HepG2 (cell line): ENCODE measurements at regions not wholly inside any gene's neighbourhood (a gene's known extent, or its start where the extent isn't known, plus 50 kb on each side); places are given as distances from the start of the nearest gene placed in this dataset.

Experiments
- ATAC-seq: fragments of 200-7000 bp; cut with Tn5 transposase; 3 replicates; pipeline ENCODE4 v1.9.1; 2020; ENCODE audit warnings: mild to moderate bottlenecking, moderate library complexity
- BruUV-seq: library from RNA; stranded (reverse); fragments of 400-500 nt; replicated peaks from 2 replicates; lab custom pipeline; 2021; lab: Mats Ljungman, UMichigan
- CTCF ChIA-PET: fragments of 300-600 bp; formaldehyde crosslinking; extraction: SDS; loops from one replicate; lab custom pipeline; 2021; ENCODE audit warnings: low total read pairs, inconsistent platforms, low intra/inter-chr PET ratio; lab: Yijun Ruan, JAX
- POLR2A ChIA-PET: fragments of 350-600 bp; sonication (Branson Sonifier 250); formaldehyde crosslinking; loops from one replicate; lab custom pipeline; 2020; ENCODE audit warnings: antibody characterized with exemption, inconsistent platforms; lab: Yijun Ruan, JAX
- DNase-seq: peaks from one replicate; pipeline ENCODE4 v3.0.0-alpha.2; 2015; ENCODE audit warnings: low spot score
- FAIRE-seq: peaks from 3 replicates; lab custom pipeline; 2011; peaks lifted over from hg19 to GRCh38; lab: Jason Lieb, UNC
- H2AFZ ChIP-seq: one replicate; pipeline ENCODE4 v1.6.1; 2011; ENCODE audit warnings: low read length, inconsistent platforms
- H3K27ac ChIP-seq: fragments of 300-600 bp; 3 replicates; pipeline ENCODE4 v1.8.0; 2011; ENCODE audit warnings: mixed run types, mild to moderate bottlenecking, mixed read lengths, low read length, inconsistent platforms; ENCODE audit not compliant: insufficient read depth; ENCODE audit errors: extremely low read length
- H3K27me3 ChIP-seq, 2 experiments: fragments of 200-600 bp in 1 of 2; 2 replicates in 1 of 2; 3 replicates in 1 of 2; pipeline versions ENCODE4 v1.6.0 to v1.8.0; 2011; ENCODE audit warnings: low read length in 2 of 2, mild to moderate bottlenecking in 2 of 2, moderate library complexity in 2 of 2, inconsistent platforms in 1 of 2; ENCODE audit not compliant: insufficient read depth in 2 of 2, control insufficient read depth in 1 of 2
- H3K36me3 ChIP-seq, 2 experiments: fragments of 200-600 bp in 1 of 2; replicated peaks in 1 of 2; 2 replicates in 1 of 2; 3 replicates in 1 of 2; pipeline versions ENCODE4 v1.5.1 to v1.8.0; 2011; ENCODE audit warnings: low read length in 2 of 2, inconsistent platforms in 1 of 2; ENCODE audit not compliant: insufficient read depth in 2 of 2, control insufficient read depth in 1 of 2
- H3K4me1 ChIP-seq: 2 replicates; pipeline ENCODE4 v1.5.1; 2012; ENCODE audit warnings: low read length, inconsistent platforms; ENCODE audit not compliant: insufficient read depth
- H3K4me2 ChIP-seq: 2 replicates; pipeline ENCODE4 v1.6.0; 2011; ENCODE audit warnings: low read depth, low read length, inconsistent platforms
- H3K4me3 ChIP-seq, 3 experiments: fragments of 200-600 bp in 1 of 3; sonication (generic), shearing (Covaris generic) in 1 of 3; replicated peaks in 1 of 3; 2 replicates each; pipeline ENCODE4 v1.5.1; 2011 to 2016; ENCODE audit warnings: low read length in 3 of 3, inconsistent platforms in 2 of 3, low read depth in 2 of 3, mild to moderate bottlenecking in 2 of 3, control low read depth in 1 of 3, mixed read lengths in 1 of 3; ENCODE audit not compliant: insufficient read depth in 1 of 3
- H3K79me2 ChIP-seq: one replicate; pipeline ENCODE4 v1.6.1; 2011; ENCODE audit warnings: low read length, inconsistent platforms; ENCODE audit not compliant: insufficient read depth
- H3K9ac ChIP-seq: 2 replicates; pipeline ENCODE4 v1.6.0; 2011; ENCODE audit warnings: mild to moderate bottlenecking, low read depth, low read length, inconsistent platforms; ENCODE audit not compliant: insufficient read depth
- H3K9me3 ChIP-seq: 2 replicates; pipeline ENCODE4 v1.5.1; 2012; ENCODE audit warnings: mild to moderate bottlenecking, low read length
- H4K20me1 ChIP-seq: 2 replicates; pipeline ENCODE4 v1.6.0; 2011; ENCODE audit warnings: inconsistent platforms, mild to moderate bottlenecking, low read length, moderate library complexity; ENCODE audit not compliant: insufficient read depth
- ASH2L ChIP-seq: fragments of 300-600, 200-600 bp; sonication (generic); IDR thresholded peaks from 2 replicates; pipeline ENCODE4 v1.7.0; 2017; ENCODE audit warnings: low read depth, mild to moderate bottlenecking, moderate library complexity, mixed read lengths, low read length; ENCODE audit not compliant: insufficient read length
- CHD2 ChIP-seq: IDR thresholded peaks from 2 replicates; pipeline ENCODE4 v1.6.1; 2011; ENCODE audit warnings: low read depth, low read length, improper control_type of control experiment
- KLF9 ChIP-seq: IDR thresholded peaks from 2 replicates; pipeline ENCODE4 v1.6.1; 2016; ENCODE audit warnings: low read depth
- MBD4 ChIP-seq: IDR thresholded peaks from 2 replicates; pipeline ENCODE4 v1.6.1; 2012; ENCODE audit warnings: low read length, inconsistent platforms, borderline replicate concordance
- RFX5 ChIP-seq: IDR thresholded peaks from 2 replicates; pipeline ENCODE4 v1.6.1; 2011; ENCODE audit warnings: low read depth, low read length, improper control_type of control experiment
- ZKSCAN1 ChIP-seq: fragments of 150-350 bp; IDR thresholded peaks from 2 replicates; pipeline ENCODE4 v1.6.1; 2014; ENCODE audit warnings: low read length
- ZMYM2 ChIP-seq: sonication (generic); formaldehyde crosslinking; IDR thresholded peaks from 2 replicates; pipeline ENCODE4 v1.8.0; 2022; ENCODE audit warnings: mild to moderate bottlenecking, missing genetic modification reagents
- ZNF143 ChIP-seq: sonication (generic); formaldehyde crosslinking; IDR thresholded peaks from 2 replicates; pipeline ENCODE4 v1.4.0; 2020; ENCODE audit warnings: missing genetic modification reagents
- ZNF251 ChIP-seq: sonication (generic); formaldehyde crosslinking; IDR thresholded peaks from 2 replicates; pipeline ENCODE4 v1.9.0; 2021; ENCODE audit warnings: mild to moderate bottlenecking, missing genetic modification reagents
- ZNF383 ChIP-seq: sonication (generic); formaldehyde crosslinking; IDR thresholded peaks from 2 replicates; pipeline ENCODE4 v1.4.0; 2020; ENCODE audit warnings: missing genetic modification reagents, mild to moderate bottlenecking, borderline replicate concordance
- ZNF549 ChIP-seq: sonication (generic); formaldehyde crosslinking; IDR thresholded peaks from 2 replicates; pipeline ENCODE4 v1.5.0; 2020; ENCODE audit warnings: missing genetic modification reagents
- ZNF792 ChIP-seq: IDR thresholded peaks from 2 replicates; pipeline ENCODE4 v1.6.1; 2016
- ZSCAN21 ChIP-seq: sonication (generic); formaldehyde crosslinking; IDR thresholded peaks from 2 replicates; pipeline ENCODE4 v1.8.0; 2022; ENCODE audit warnings: mild to moderate bottlenecking, missing genetic modification reagents, moderate library complexity, borderline replicate concordance
- WGBS: methylation state at CpG from one replicate; pipeline ENCODE4 v1.1.6; 2017; ENCODE audit warnings: low lambda C conversion rate; 5-methylcytosine and 5-hydroxymethylcytosine counted together
- in situ Hi-C: cut with HindIII; loops from 2 replicates; pipeline ENCODE4 v1.10.0; 2017; ENCODE audit warnings: low pct_unique_long_range_greater_than_20kb; ENCODE audit not compliant: extremely low pct_ligation_motif_present
- intact Hi-C: fragments of 100-400 bp; cut with micrococcal nuclease; formaldehyde crosslinking; loops from one replicate; pipeline ENCODE4 v1.10.0; 2022; ENCODE audit not compliant: unreplicated experiment
- TF ChIP-seq, protein P1 (sequence below): IDR thresholded peaks from 2 replicates; pipeline ENCODE4 v1.6.1; 2018; ENCODE audit warnings: missing genetic modification reagents, mild to moderate bottlenecking, missing compliant biosample characterization
- TF ChIP-seq, protein P2 (sequence below): sonication (generic); formaldehyde crosslinking; conservative IDR thresholded peaks from 2 replicates; pipeline ENCODE4 v1.4.0; 2020; ENCODE audit warnings: missing genetic modification reagents
- TF ChIP-seq, protein P3 (sequence below): sonication (generic); formaldehyde crosslinking; IDR thresholded peaks from 2 replicates; pipeline ENCODE4 v1.8.0; 2023; ENCODE audit warnings: mild to moderate bottlenecking, missing genetic modification reagents
- TF ChIP-seq, protein P4 (sequence below): sonication (generic); formaldehyde crosslinking; IDR thresholded peaks from 2 replicates; pipeline ENCODE4 v1.4.0; 2020; ENCODE audit warnings: missing genetic modification reagents
- TF ChIP-seq, protein P5 (sequence below): sonication (generic); formaldehyde crosslinking; IDR thresholded peaks from 2 replicates; pipeline ENCODE4 v1.4.0; 2020; ENCODE audit warnings: missing genetic modification reagents

DNA sequence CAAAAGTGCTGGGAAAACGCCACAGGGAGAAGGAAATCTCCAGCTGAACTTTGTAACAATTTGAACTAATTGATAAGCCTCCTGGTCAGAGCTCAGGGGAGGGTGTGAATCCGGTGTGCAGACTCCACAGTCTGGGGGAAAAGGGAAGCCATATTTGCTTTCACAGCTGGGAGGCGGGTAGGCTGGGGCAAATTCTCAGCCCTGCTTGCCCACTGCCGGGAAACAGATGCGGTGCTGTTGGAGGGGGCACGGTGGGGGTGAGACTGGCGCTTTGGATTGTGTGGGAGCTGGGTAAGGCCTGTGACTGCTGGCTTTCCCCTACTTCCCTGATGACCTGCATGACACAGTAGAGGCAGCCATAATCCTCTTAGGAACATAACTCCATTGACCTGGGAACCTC lies 134.8 kb downstream of the ADCYAP1 start:
- H2AFZ ChIP-seq, result no peak overlapping the region
- ChIA-PET CTCF (no interaction called here), POLR2A (no interaction called here)
- DNase-seq, result no peak
- no peaks in the 10 kb centered on the region for H3K79me2 ChIP-seq
- no peak for ATAC-seq
- no peaks in the 10 kb centered on the region for H3K36me3 ChIP-seq
- FAIRE-seq, result no peak
- no peak overlapping the region for H3K27ac ChIP-seq
- no peak overlapping the region for H3K4me3 ChIP-seq
- in situ Hi-C loops (no loop called here), intact Hi-C loops (no loop called here)
- H3K9ac ChIP-seq, result no peak overlapping the region
- no peak for TF ChIP-seq CHD2
- no peak for TF ChIP-seq ASH2L
- no peak for TF ChIP-seq KLF9 (CRISPR knock-in tag)
- TF ChIP-seq, protein P1, sequence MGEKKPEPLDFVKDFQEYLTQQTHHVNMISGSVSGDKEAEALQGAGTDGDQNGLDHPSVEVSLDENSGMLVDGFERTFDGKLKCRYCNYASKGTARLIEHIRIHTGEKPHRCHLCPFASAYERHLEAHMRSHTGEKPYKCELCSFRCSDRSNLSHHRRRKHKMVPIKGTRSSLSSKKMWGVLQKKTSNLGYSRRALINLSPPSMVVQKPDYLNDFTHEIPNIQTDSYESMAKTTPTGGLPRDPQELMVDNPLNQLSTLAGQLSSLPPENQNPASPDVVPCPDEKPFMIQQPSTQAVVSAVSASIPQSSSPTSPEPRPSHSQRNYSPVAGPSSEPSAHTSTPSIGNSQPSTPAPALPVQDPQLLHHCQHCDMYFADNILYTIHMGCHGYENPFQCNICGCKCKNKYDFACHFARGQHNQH (CRISPR knock-in tag), result no peak
- TF ChIP-seq ZNF143 (CRISPR knock-in tag), result no peak
- no peak for TF ChIP-seq ZNF792
- TF ChIP-seq ZKSCAN1, result no peak
- TF ChIP-seq, protein P2, sequence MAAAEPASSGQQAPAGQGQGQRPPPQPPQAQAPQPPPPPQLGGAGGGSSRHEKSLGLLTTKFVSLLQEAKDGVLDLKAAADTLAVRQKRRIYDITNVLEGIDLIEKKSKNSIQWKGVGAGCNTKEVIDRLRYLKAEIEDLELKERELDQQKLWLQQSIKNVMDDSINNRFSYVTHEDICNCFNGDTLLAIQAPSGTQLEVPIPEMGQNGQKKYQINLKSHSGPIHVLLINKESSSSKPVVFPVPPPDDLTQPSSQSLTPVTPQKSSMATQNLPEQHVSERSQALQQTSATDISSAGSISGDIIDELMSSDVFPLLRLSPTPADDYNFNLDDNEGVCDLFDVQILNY (CRISPR knock-in tag), result no peak
- no peak for TF ChIP-seq ZNF549 (CRISPR knock-in tag)
- TF ChIP-seq ZNF383 (CRISPR knock-in tag), result no peak
- no peak for TF ChIP-seq ZMYM2
- no peak for TF ChIP-seq MBD4
- TF ChIP-seq, protein P3, sequence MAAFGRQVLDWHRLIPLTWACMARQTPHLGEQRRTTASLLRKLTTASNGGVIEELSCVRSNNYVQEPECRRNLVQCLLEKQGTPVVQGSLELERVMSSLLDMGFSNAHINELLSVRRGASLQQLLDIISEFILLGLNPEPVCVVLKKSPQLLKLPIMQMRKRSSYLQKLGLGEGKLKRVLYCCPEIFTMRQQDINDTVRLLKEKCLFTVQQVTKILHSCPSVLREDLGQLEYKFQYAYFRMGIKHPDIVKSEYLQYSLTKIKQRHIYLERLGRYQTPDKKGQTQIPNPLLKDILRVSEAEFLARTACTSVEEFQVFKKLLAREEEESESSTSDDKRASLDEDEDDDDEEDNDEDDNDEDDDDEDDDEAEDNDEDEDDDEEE (CRISPR knock-in tag), result no peak
- TF ChIP-seq, protein P4, sequence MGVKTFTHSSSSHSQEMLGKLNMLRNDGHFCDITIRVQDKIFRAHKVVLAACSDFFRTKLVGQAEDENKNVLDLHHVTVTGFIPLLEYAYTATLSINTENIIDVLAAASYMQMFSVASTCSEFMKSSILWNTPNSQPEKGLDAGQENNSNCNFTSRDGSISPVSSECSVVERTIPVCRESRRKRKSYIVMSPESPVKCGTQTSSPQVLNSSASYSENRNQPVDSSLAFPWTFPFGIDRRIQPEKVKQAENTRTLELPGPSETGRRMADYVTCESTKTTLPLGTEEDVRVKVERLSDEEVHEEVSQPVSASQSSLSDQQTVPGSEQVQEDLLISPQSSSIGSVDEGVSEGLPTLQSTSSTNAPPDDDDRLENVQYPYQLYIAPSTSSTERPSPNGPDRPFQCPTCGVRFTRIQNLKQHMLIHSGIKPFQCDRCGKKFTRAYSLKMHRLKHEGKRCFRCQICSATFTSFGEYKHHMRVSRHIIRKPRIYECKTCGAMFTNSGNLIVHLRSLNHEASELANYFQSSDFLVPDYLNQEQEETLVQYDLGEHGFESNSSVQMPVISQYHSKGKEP (CRISPR knock-in tag), result no peak
- TF ChIP-seq RFX5, result no peak
- no peak for TF ChIP-seq ZNF251 (CRISPR knock-in tag)
- no peak for TF ChIP-seq ZSCAN21 (CRISPR knock-in tag)
- TF ChIP-seq, protein P5, sequence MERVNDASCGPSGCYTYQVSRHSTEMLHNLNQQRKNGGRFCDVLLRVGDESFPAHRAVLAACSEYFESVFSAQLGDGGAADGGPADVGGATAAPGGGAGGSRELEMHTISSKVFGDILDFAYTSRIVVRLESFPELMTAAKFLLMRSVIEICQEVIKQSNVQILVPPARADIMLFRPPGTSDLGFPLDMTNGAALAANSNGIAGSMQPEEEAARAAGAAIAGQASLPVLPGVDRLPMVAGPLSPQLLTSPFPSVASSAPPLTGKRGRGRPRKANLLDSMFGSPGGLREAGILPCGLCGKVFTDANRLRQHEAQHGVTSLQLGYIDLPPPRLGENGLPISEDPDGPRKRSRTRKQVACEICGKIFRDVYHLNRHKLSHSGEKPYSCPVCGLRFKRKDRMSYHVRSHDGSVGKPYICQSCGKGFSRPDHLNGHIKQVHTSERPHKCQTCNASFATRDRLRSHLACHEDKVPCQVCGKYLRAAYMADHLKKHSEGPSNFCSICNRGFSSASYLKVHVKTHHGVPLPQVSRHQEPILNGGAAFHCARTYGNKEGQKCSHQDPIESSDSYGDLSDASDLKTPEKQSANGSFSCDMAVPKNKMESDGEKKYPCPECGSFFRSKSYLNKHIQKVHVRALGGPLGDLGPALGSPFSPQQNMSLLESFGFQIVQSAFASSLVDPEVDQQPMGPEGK (CRISPR knock-in tag), result no peak
- 10% methylated on average over 3 of the region's 7 CpGs for WGBS
- no peaks in the 10 kb centered on the region for H3K9me3 ChIP-seq
- no peak overlapping the region for H3K4me2 ChIP-seq
- H3K4me1 ChIP-seq, result no peaks in the 10 kb centered on the region
- peaks cover 0 to 3% of the 10 kb centered on the region in 2 experiments; a peak in 1 of 5 replicates for H3K27me3 ChIP-seq
- BruUV-seq, result no TSS peak
- no peaks in the 10 kb centered on the region for H4K20me1 ChIP-seq
